ENCODE measurements at regions not wholly inside any gene's neighbourhood (a gene's known extent, or its start where the extent isn't known, plus 50 kb on each side); places are given as distances from the start of the nearest gene placed in this dataset.

DNA sequence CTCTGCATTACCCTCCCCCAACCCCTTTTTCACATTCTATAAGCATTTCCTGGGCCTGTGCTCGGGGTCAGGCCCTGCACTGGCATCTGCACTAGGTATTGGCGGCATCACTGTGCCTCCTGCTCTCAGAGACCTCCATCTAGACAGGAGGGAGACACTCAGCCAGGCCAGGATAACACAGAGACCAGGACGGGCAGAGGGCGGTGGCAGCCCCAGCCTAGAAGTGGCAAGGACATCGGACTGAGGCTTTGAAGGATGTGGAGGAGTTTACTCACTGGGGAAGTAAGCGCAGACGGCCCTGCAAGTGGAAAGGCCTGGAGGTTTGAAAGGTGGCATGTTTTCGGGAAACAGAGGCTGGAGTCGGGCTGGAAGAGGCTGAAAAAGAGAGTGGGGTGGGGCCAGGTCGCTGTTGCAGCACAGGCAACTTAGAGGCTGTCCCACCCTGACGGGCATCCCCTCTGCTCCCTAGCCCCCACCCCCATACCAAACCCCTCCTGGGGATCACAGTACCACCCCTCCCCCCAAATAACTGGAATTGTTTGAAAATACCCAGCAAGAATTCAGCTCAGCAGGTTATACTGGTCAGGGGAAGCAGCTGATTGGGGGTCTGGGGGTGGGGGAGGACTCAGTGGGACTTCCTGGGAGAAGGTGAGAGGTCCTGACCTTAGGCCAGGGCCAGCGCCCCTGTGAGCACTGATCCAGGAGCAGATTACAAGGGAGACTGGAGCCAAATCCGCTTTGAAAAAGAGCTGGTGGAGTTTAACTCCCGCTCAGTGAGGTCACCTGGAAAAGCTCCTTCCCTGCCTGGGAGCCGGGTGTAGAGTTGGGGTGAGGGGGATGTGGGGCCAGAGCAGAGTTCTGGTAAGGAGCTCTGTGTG is 121.8 kb upstream of the WNT4 start:
- DNase-seq (ENCODE audit: low read depth) = no peak

DNA sequence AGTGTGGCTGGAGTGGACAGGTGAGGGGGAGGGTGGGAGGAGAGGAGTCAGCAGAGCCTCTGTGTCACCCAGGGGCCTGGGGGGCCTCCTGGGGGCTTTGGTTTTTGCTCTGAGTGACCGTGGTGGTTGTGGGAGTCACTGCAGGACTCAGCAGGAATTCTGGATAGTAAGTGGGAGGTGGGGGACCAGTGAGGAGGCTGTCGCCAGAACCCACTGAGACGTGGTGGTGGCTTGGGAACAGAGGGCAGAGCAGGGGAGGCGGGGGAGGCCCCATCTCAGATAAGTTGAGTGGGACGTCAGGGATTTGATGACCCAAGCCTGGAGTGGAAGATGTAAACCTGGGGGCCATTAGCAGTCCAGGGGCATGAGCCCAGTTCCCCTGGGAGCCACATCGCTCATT is 123.2 kb upstream of the WNT4 start:
- DNase-seq (ENCODE audit: low read depth) = no peak

DNA sequence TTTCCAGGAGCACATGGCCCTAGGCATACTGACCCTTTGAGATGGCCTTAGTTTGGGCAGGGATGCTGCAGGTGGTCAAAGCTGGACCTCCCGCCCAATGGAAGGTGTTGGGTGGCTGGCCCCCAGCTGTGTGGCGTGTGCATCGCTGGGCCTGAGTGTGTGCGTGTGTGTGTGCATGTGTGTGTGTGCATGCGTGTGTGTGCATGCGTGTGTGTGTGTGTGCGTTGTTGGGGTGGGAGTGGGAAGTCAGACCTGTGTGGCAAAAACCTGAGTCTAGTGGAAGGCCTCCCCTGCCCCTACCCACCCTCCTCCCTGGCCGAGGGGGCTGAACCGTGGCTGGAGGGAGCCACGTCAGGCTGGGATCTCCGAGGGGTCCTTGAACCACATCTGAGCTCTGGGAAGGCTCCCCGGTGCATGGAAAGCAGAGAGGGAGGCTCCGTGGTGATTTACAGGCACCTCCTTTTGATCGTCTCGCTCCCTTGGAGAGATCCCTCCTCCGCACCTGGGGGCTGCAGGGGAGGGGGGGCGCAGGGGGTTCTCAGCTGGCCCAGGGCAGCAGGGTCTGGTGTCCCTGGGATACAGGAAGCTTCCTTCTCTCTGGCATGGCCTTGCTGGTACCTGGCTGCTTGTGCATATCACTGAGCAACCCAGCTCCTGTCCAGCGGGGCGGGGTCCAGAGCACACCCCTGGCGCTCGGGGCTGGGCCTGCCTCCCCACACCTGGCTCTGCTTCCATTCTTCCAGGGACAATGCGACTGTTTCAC is 124.7 kb upstream of the WNT4 start:
- DNase-seq (ENCODE audit: low read depth) = no peak

DNA sequence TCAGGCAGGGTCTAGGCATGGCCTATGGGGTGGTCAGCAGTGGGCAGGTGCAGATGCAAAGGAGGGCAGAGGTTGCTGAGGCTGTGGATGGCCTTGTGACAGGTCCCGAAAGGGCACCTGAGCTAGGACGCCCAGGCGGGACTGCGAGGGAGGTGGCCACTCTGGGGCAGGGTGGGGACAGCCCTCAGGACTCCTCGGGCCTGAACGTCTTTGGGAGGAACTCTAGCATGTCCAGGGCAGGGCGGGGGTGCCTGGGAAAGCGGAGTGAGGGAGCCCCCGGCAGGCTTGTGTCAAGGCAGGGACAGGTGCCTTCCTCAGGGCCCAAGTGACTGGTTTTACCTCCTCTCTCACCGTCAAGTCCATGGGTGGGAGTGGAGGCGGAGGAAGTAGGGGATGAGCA is 125.4 kb upstream of the WNT4 start:
- no peak for DNase-seq (ENCODE audit: low read depth)

DNA sequence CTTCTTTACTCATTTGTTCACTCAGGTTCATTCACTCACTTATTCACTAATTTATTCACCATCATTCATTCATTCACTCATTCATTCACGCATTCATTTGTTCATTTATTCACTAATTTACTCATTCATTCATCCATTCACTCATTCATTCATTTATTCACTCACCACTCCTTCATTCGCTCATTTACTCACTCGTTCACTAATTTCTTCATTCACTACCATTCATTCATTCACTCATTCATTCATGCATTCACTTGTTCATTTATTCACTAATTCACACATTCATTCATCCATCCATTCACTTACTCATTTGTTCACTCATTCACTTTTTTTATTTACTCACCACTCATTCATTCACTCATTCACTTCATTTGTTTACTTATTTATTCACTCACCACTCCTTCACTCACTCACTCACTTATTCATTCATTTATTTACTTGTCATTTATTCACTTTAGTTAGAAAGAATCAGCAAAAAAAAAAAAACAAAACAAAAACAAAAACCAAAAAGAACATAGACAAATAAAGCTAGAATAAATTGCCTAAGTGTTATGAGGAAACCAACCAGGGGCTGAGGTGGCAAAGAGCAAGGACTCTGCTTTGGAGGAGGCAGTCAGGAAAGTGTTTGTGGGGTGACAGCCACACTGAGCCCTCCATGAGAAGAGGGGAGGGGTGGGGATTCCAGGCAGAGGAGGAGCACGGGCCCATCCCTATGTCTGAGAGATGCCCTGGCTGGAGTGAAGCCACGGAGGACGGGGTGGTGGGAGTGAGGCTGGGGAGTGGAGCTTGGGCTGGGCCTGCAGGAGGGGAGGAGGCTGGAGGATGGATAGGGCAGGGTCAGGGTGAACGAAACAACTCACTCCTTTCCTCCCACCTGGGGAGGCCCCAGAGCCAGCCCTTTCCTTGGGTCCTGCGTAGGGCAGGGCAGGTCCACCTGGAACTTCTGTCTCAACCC is 129.2 kb upstream of the WNT4 start:
- no peak for DNase-seq (ENCODE audit: low read depth)

DNA sequence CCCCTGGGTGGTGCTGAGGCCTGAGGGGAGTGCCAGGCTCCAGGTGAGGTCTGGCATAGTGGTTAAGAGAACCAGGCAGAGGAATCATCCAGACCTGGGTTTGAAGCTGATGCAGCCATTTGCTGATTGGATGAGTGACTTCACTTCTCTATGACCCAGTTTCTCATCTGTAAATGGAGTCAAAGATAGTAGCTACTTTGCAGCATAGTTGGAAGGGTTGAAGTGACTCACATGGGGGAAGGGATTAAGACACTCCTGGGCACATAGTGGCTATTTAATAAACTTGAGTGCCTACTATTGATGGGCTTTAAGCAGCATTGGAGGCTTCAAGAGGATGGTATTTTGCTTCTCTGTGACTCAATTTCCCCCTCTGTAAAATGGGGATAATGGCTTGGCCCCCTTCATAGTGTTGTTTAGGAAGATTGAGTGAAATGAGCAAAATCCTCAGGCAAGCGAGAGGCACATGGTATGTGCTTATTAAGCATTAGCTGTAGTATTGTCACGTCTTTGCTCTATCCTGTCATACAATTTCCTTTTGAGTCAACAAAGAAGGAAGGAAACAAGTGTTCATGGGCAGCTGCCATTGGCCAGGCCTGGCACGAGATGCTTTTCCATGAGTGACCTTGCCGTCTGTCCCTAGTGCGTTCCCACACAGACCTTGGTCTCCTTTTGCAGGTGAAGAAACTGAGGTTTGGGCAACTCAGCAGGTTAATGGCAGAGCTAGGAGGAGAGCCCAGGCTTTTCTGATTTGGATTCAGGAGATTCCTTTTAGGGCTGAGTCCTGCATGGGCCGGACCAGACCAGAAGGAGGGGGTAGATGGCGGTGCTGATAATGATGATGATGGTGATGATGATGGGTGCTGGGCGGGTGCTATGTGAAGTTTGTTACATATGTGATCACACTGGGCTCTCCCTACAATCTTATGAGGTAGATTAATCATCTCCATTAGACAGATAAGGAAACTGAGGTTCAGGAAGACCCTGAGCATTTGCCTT is 131.1 kb upstream of the WNT4 start:
- no peak for DNase-seq (ENCODE audit: low read depth)

DNA sequence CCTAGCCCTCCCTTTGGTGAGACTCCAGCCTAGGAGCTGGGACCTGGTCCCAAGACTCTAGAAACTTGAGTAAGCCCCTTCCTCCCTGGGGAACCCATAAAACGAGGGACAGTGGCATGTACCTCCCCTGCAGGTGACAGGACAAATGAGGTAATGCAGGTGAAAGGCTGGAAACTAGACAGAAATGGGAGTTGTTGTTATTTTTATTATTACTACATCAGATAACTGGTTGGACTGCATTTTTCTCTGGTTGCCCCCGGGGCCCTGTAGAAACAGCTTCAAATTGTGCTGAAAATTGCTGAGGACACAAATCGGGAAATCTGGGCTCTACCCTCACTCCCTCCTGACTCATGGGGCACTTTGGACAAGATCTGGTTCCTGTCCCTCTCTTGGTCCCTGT is 132.3 kb upstream of the WNT4 start:
- no peak for DNase-seq (ENCODE audit: low read depth)

DNA sequence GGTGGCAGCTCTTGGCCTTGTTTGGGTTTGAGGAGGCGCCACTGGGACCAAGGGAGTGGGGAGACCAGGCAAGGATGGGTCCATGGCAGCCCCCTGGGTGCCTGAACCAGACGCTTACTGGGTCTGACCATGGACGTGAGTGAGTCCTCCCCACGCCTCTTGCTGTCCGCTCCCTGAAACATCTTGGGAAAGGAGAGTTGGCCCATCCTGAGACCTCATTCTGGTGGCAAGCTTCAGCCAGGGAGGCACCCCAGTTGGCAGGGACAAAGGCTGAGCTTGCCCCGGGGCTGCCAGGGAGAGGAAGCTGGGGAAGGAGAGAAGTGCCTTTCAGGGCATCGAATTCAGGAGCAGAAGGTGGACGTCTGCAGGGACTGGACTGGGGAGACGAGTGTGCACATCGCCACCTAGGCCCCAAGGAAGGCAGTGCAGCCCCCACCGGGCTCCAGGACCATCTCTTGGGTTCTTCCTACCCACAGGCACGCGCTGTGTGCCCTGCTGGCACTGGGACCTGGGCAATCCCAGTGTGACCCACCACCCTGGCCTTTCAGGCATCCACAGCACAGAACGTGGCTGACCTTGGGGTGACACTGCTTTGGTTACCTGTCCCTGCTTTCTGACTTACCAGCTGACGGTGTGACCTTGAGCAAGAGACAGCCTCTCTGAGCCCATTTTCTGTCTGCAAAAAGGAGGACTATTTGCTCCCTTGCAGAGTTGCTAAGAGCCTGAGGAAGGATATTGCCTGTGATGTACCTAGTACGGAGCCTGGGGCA is 132.9 kb upstream of the WNT4 start:
- DNase-seq (ENCODE audit: low read depth) = peak; percentile 9

DNA sequence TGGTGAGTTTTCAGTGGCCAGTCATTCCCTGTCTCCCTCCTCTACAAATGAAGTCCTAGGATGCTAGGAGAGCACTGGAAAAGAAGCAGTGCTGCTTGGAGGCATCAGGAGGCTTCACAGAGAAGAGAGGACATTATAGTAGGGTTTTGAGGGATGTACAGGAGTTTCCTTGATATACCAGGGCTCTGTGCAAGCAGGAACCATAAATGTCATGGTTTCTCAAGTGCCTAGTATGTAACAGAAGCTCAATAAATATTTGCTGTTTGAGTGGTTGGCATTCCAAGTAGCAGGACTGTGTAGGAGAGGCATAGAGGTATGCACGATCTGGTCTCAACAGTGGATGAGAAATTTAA is 133.5 kb upstream of the WNT4 start:
- no peak for DNase-seq (ENCODE audit: low read depth)

DNA sequence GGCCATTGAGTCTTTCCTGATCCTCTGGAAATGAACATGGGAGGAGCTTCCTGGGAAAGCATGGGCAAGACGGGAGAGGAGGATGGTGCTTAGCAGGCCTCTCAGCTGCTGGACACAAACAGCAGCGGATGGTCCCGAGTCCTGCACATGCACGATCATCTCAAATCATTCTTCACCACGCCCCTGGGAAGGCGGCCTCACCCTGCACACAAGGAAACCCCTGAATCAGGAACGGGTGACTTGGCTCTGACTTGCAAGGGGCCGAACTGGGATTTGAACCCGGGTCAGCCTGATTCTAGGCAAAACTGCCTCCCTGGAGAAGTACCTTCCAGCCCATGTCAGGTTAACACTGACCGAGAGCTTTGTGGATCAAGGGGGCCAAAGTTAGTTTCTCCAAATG is 134.8 kb upstream of the WNT4 start:
- no peak for DNase-seq (ENCODE audit: low read depth)

DNA sequence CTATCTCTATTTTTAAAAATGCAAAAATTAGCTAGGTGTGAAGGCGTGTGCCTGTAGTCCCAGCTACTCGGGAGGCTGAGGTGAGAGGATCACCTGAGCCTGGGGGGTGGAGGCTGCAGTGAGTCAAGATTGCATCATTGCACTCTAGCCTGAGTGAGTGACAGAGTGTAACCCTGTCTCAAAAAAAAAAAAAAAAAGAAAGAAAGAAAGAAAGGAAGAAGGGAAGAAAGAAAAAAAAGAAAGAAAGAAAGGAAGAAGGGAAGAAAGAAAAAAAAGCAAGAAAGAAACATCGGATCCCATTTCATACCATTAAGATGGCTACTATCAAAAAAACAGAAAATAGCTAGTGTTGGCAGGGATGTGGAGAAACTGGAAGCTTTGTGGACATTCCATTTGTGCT is 136.8 kb upstream of the WNT4 start:
- no peak for DNase-seq (ENCODE audit: low read depth)

DNA sequence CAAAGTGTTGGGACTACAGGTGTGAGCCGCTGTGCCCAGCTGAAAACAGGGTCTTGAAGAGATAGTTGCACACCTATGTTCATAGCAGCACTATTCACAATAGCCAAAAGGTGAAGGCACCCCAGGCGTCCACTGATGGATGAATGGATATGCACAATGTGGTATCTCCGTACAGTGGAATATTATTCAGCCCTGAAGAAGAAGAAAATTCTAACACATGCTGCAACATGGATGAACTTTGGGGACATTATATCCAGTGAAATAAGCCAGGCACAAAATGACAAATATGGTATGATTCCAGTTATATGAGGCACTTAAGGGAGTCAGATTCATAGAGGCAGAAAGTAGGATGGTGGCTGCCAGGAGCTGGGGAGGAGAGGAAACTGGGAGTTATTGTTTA is 137.6 kb upstream of the WNT4 start:
- DNase-seq (ENCODE audit: low read depth) = no peak

DNA sequence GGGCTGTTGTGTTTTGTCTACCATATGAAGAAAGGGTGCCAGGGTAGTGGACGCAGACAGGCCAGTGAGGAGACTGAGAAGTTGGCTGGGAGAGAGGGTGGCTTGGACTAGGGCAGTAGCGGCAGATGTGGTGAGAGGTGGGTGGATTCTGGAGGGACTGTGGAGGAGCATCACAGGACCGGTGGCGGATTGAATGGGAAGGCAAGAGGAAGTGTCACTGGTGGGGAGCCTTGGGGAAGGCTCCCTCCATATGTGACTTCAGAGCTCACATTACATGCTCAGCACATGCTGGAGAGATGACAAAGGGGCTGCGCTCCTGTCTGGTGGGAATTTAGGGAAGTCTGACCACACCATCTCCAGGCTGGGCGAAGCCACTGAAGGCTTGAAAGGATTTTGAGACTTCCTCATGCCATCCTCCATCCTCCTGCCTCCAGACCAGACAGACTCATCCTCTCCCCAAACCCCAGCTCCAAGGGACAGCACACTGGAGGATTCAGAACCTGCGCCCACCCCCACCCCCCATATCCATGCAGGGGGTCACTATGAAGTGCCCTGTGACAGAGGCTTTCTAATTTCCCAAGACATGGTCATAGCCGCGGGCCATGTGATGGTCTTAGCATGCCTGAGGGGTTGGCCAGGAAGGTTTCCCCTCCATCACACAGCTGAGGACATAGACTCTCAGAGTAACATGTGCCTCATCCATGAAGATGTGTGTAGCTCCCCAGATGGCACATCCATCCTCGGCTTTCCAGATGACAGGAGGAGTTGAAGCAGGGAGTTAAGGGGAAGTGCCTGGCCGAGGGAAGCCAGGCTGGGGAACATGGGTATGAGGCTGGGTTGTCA is 138.8 kb upstream of the WNT4 start:
- no peak for DNase-seq (ENCODE audit: low read depth)

DNA sequence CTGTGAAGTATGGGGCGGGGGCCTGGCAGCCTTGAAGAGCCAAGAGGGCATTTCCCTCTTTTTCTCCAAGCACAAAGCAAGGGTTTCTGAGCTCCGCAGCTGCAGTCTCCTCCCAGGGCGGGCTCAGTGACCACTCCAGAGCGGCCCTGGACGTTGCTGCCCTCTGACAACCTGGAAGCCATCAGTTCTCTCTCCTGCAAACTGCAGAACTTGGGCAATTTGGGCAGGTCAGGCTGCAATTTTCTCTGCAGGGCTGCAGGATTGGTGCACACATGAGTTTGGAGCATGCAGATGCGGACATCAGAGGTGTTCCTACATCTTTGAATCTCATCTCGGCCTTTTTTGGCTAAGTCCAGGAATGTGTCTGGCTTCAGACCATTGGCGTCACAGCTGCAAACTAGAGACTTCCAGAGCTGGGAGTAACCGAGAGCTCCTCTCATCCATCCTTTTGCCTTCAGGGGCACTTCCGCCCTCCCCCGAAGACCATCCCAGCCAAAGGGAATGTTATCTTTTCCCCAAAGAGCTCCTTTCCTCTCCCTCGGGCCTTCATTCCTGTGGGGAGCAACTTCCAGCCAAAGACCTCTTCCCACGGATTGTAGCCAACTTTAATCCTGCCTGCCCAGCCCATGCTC is 139.6 kb upstream of the WNT4 start:
- no peak for DNase-seq (ENCODE audit: low read depth)

DNA sequence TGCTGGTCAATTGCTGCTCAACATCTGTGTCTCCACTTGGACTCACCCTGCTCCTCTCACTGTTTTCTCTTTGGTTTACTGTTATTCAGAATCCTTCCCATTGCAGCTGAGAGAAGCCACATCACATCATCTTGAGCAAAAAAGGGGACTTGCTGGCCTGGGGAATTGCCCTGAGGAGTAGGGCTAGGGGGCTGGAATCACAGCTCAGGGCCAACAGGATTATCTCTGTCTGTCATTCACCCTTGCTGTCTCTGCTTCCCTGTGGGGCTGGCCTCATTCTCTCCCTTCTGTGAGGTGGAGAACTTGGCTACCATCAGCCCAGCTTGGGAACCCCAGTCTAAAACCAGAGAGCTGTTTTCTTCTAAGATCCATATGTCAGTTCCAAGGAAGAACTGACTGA is 140.7 kb upstream of the WNT4 start:
- no peak for DNase-seq (ENCODE audit: low read depth)

DNA sequence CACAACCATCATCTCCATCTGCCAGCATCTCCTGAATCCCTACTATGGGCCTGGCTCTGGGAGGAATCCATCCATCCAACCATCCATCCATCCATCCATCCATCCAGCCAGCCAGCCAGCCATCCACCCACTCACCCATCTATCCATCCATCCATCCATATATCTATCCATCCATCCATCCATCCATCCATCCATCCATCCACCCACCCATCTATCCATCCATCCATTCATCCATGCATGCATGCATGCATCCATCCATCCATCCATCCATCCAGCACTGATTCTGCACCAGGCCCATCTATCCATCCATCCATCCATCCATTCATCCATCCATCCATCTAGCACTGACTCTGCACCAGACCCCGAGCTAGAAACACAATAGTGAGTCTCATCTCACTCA is 141.3 kb upstream of the WNT4 start:
- no peak for DNase-seq (ENCODE audit: low read depth)

DNA sequence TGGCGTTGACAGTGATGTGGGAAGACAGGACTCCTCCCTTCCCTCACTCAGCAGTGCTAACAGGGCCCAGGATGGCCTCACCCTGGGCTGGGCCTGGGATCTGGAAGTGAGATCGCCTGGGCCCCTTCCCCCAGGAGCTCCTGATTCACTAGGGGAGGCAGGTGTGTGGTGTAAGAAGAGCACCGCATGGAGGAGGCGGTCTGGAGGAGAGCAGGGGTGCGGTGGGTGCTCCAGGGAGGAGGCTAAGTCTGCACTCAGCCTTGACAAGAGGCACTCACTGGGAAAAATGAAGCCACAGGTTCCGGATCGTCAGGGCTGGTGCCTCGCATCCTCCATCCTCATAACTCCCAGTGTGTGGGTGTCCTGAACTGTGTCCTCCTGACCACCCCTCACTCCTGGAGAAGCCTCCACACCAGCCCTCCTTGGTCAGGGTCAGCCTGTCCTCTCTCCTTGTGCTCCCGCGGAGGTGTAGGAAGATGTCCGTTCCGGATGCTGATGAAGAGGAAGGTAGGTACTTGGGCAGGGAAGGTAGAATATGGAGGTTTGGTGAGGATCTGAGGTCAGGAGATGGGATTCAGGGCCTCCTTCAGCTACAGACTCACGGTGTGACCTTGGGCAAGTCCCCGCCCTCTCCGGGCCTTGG is 142.1 kb upstream of the WNT4 start:
- no peak for DNase-seq (ENCODE audit: low read depth)

DNA sequence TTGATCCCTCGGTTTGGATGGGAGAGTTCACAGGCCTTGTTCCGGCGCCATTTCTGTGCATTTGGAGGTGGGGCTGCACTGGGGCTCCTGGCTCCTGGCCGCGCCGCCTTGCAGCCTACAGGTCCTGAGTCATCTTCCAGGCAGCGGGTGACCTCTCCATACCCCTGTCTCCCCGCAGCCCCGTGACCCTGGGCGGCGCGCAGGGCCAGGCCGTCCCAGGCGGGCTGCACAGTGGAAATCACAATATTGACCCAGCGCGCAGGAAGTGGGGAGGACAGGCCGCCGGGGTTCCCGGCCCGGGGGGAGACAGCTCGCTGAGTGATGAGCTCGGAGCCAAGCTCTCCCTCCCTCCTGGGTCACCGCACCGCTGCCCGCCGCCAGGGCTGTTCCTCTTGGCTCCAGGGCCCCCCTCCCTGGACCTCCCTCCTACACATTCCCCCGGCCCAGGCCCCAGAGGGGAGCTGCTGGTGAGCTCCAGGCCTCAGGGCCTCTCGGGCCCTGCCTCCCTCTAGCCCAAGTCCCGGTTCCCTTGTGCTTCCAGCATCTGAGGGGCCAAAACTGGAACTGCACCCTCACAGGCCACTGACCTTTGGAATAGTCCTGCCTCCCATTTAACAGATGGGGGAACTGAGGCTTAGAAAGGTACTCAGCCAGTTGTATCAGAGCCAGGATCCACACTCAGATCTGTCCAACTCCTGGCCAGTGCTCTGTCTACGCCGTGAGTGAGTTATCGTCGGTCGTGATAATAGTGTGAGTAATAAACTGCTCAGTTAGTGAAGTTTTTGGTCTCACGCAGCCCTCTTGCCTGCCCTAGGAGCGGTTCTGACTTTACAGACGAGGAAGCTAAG is 142.9 kb upstream of the WNT4 start:
- no peak for DNase-seq (ENCODE audit: low read depth)
